Prostate gland (tissue), 2 donors: ENCODE measurements at regions not wholly inside any gene's neighbourhood (a gene's known extent, or its start where the extent isn't known, plus 50 kb on each side); places are given as distances from the start of the nearest gene placed in this dataset.

Source experiments
- DNase-seq: peaks from one replicate; pipeline ENCODE4 v3.0.0-alpha.2; 2019; ENCODE audit warnings: low spot score
- H3K27ac ChIP-seq, 2 donors: fragments of 200-600 bp; sonication (generic); 2 replicates each; pipeline ENCODE4 v1.5.1; 2017 to 2019
- H3K27me3 ChIP-seq: fragments of 200-600 bp; sonication (generic); replicated peaks from 2 replicates; pipeline ENCODE4 v1.5.1; 2019; ENCODE audit not compliant: insufficient read depth
- H3K36me3 ChIP-seq, 2 donors: fragments of 200-600 bp; sonication (generic); 1 replicate in 1 of 2; 2 replicates in 1 of 2; pipeline versions ENCODE4 v1.5.1 to v1.8.1; 2017 to 2019
- H3K4me1 ChIP-seq: fragments of 200-600 bp; sonication (generic); replicated peaks from 2 replicates; pipeline ENCODE4 v1.5.1; 2019
- H3K4me3 ChIP-seq, 2 donors: fragments of 200-600 bp; sonication (generic); 2 replicates each; pipeline ENCODE4 v1.5.1; 2017 to 2019
- H3K9me3 ChIP-seq: fragments of 200-600 bp; sonication (generic); 2 replicates; pipeline ENCODE4 v1.5.1; 2017
- CTCF ChIP-seq, 4 experiments: fragments of 200-600 bp in 2 of 4; fragments of 450-650 bp in 2 of 4; sonication (generic) in 2 of 4; IDR thresholded peaks; 1 replicate in 3 of 4; 2 replicates in 1 of 4; pipeline ENCODE4 v1.5.1; 2016 to 2019; ENCODE audit warnings: antibody characterized with exemption in 4 of 4, mild to moderate bottlenecking in 2 of 4, moderate library complexity in 2 of 4
- POLR2A ChIP-seq: fragments of 450-650 bp; IDR thresholded peaks from one replicate; pipeline ENCODE4 v1.6.1; 2016; ENCODE audit warnings: antibody characterized with exemption, mild to moderate bottlenecking
- POLR2AphosphoS5 ChIP-seq: sonication (generic); formaldehyde crosslinking; IDR thresholded peaks from one replicate; pipeline ENCODE4 v1.6.1; 2017; ENCODE audit warnings: antibody characterized with exemption
- WGBS: methylation state at CpG from one replicate; pipeline ENCODE4 v1.1.5; 2018; 5-methylcytosine and 5-hydroxymethylcytosine counted together
- intact Hi-C: fragments of 100-400 bp; cut with DNase I; formaldehyde crosslinking; loops from one replicate; pipeline ENCODE4 v1.14.2; 2022

- no peaks in the 10 kb centered on the region for H3K27me3 ChIP-seq
- H3K9me3 ChIP-seq, result no peaks in the 10 kb centered on the region
- no peak overlapping the region for H3K4me3 ChIP-seq
- no peaks in the 10 kb centered on the region for H3K36me3 ChIP-seq
- no peak overlapping the region for H3K27ac ChIP-seq
- no peak for DNase-seq
- H3K4me1 ChIP-seq, result no peaks in the 10 kb centered on the region
- intact Hi-C loops, result no loop called here
- WGBS, result 85% methylated on average over 5 of the region's 5 CpGs
- no peak for TF ChIP-seq CTCF (IDR thresholded peaks at IDR 0.05)
These were observed 197.0 kb downstream of the MZT1 start for GRCh38 chr13:72530471-72530870.

- 79% methylated on average over 2 of the region's 2 CpGs for WGBS
- Histone ChIP-seq H3K4me1 (no peaks in the 10 kb centered on the region), H3K9me3 (no peaks in the 10 kb centered on the region), H3K27me3 (no peaks in the 10 kb centered on the region), H3K27ac (no peak overlapping the region), H3K4me3 (no peak overlapping the region), H3K36me3 (no peaks in the 10 kb centered on the region)
- TF ChIP-seq POLR2AphosphoS5 (no peak), POLR2A (no peak), CTCF (IDR thresholded peaks at IDR 0.05) (no peak)
- no peak for DNase-seq
- intact Hi-C loops, result no loop called here
These were observed 200.1 kb downstream of the MZT1 start for GRCh38 chr13:72527333-72527732.

GRCh38 chr13:72523593-72523992 is 203.8 kb downstream of the MZT1 start:
- no peak overlapping the region for H3K4me3 ChIP-seq
- H3K4me1 ChIP-seq, result no peaks in the 10 kb centered on the region
- no peak overlapping the region for H3K27ac ChIP-seq
- H3K27me3 ChIP-seq, result no peaks in the 10 kb centered on the region
- H3K36me3 ChIP-seq, result no peaks in the 10 kb centered on the region
- TF ChIP-seq CTCF (IDR thresholded peaks at IDR 0.05) (no peak), POLR2A (no peak), POLR2AphosphoS5 (no peak)
- intact Hi-C loops, result no loop called here
- WGBS, result 96% methylated on average over 2 of the region's 2 CpGs
- H3K9me3 ChIP-seq, result no peaks in the 10 kb centered on the region
- no peak for DNase-seq

- H3K4me1 ChIP-seq, result no peaks in the 10 kb centered on the region
- no peaks in the 10 kb centered on the region for H3K27me3 ChIP-seq
- WGBS, result 75% methylated on average over 4 of the region's 4 CpGs
- DNase-seq, result no peak
- TF ChIP-seq CTCF (IDR thresholded peaks at IDR 0.05) (no peak), POLR2AphosphoS5 (no peak), POLR2A (no peak)
- intact Hi-C loops, result no loop called here
- no peak overlapping the region for H3K27ac ChIP-seq
- H3K36me3 ChIP-seq, result no peaks in the 10 kb centered on the region
- no peaks in the 10 kb centered on the region for H3K9me3 ChIP-seq
- no peak overlapping the region for H3K4me3 ChIP-seq
These were observed 204.4 kb downstream of the MZT1 start for GRCh38 chr13:72523049-72523448.

GRCh38 chr13:72521940-72522661 is 205.3 kb downstream of the MZT1 start:
- 54% methylated on average over 10 of the region's 10 CpGs for whole genome bisulfite sequencing
- intact Hi-C loops, result no loop called here
- H3K4me3 ChIP-seq, result no peak overlapping the region
- no peak for DNase-seq
- no peaks in the 10 kb centered on the region for H3K36me3 ChIP-seq
- H3K9me3 ChIP-seq, result no peaks in the 10 kb centered on the region
- TF ChIP-seq CTCF (IDR thresholded peaks at IDR 0.05), result no peak
- no peak for TF ChIP-seq POLR2AphosphoS5
- TF ChIP-seq POLR2A, result no peak
- no peaks in the 10 kb centered on the region for H3K27me3 ChIP-seq
- H3K27ac ChIP-seq, result no peak overlapping the region
- no peaks in the 10 kb centered on the region for H3K4me1 ChIP-seq
